ENCODE measurements at regions not wholly inside any gene's neighbourhood (a gene's known extent, or its start where the extent isn't known, plus 50 kb on each side); places are given as distances from the start of the nearest gene placed in this dataset.

GRCh38 chr5:29412979-29413378 is 1780.5 kb upstream of the CDH6 start:
- TF ChIP-seq EP300 (IDR thresholded peaks at IDR 0.05; ENCODE audit: borderline replicate concordance) (no peak), USF1 (IDR thresholded peaks at IDR 0.05) (no peak), RAD21 (IDR thresholded peaks at IDR 0.05; ENCODE audit: low read depth) (no peak), CEBPB (IDR thresholded peaks at IDR 0.05) (no peak), NFIC (IDR thresholded peaks at IDR 0.05) (no peak), MAX (IDR thresholded peaks at IDR 0.05) (no peak), TAF1 (IDR thresholded peaks at IDR 0.05; ENCODE audit: low read depth) (no peak), TCF12 (IDR thresholded peaks at IDR 0.05; ENCODE audit: low read depth) (no peak), YY1 (IDR thresholded peaks at IDR 0.05; ENCODE audit: low read depth) (no peak), FOXM1 (IDR thresholded peaks at IDR 0.05; ENCODE audit: borderline replicate concordance, low read depth) (no peak)

Measured in Ishikawa (cell line).